Fibroblast of villous mesenchyme (primary cell): ENCODE measurements at regions not wholly inside any gene's neighbourhood (a gene's known extent, or its start where the extent isn't known, plus 50 kb on each side); places are given as distances from the start of the nearest gene placed in this dataset.

Experiments used
- DNase-seq: peaks from one replicate; pipeline ENCODE4 v3.0.0-alpha.2; 2010; ENCODE audit warnings: low read depth
- H3K4me3 ChIP-seq: 2 replicates; pipeline ENCODE4 v1.5.1; 2011; ENCODE audit warnings: low read depth, mild to moderate bottlenecking, low read length
- CTCF ChIP-seq: IDR thresholded peaks from 2 replicates; pipeline ENCODE4 v1.5.1; 2012; ENCODE audit warnings: low read depth, mild to moderate bottlenecking, low read length; ENCODE audit not compliant: insufficient read depth

GRCh38 chr12:28908646-28909045, 240.4 kb upstream of the FAR2 start:
- no peak for DNase-seq
- no peak overlapping the region for H3K4me3 ChIP-seq
- TF ChIP-seq CTCF = no peak

- no peak overlapping the region for H3K4me3 ChIP-seq
- TF ChIP-seq CTCF = no peak
- no peak for DNase-seq
These were observed 239.8 kb upstream of the FAR2 start for GRCh38 chr12:28909291-28909690.

GRCh38 chr12:28925719-28926376, 223.2 kb upstream of the FAR2 start:
- peak; percentile 88 for DNase-seq
- TF ChIP-seq CTCF = no peak
- H3K4me3 ChIP-seq = no peak overlapping the region

GRCh38 chr12:28930704-28931103, 218.4 kb upstream of the FAR2 start:
- no peak overlapping the region for H3K4me3 ChIP-seq
- DNase-seq = no peak
- no peak for TF ChIP-seq CTCF

- H3K4me3 ChIP-seq = no peak overlapping the region
- TF ChIP-seq CTCF = no peak
- DNase-seq = no peak
These were observed 215.9 kb upstream of the FAR2 start for GRCh38 chr12:28933176-28933575.

GRCh38 chr12:28933864-28934527, 215.1 kb upstream of the FAR2 start:
- TF ChIP-seq CTCF = no peak
- no peak for DNase-seq
- H3K4me3 ChIP-seq = no peak overlapping the region

GRCh38 chr12:28936221-28936620, 212.9 kb upstream of the FAR2 start:
- no peak for DNase-seq
- H3K4me3 ChIP-seq = no peak overlapping the region
- no peak for TF ChIP-seq CTCF
